Kidney (tissue), 13 donors: ENCODE measurements at regions not wholly inside any gene's neighbourhood (a gene's known extent, or its start where the extent isn't known, plus 50 kb on each side); places are given as distances from the start of the nearest gene placed in this dataset.

Experiments used
- DNase-seq, 5 donors: peaks; one replicate each; pipeline ENCODE4 v3.0.0-alpha.2; 2013 to 2020
- FAIRE-seq: peaks from 2 replicates; lab custom pipeline; 2012; peaks lifted over from hg19 to GRCh38; lab: Jason Lieb, UNC
- H3K27ac ChIP-seq, 2 donors: one replicate each; pipeline ENCODE4 v1.7.0; 2013; ENCODE audit warnings: low read depth in 2 of 2, low read length in 2 of 2, inconsistent platforms in 1 of 2
- H3K27me3 ChIP-seq: one replicate; pipeline ENCODE4 v1.7.1; 2013; ENCODE audit warnings: low read length, inconsistent platforms; ENCODE audit not compliant: control insufficient read depth, insufficient read depth
- H3K36me3 ChIP-seq, 3 donors: one replicate each; pipeline versions ENCODE4 v1.7.0 to v1.7.1; 2013; ENCODE audit warnings: low read length in 3 of 3, control low read depth in 1 of 3, inconsistent platforms in 1 of 3; ENCODE audit not compliant: insufficient read depth in 3 of 3, control insufficient read depth in 2 of 3
- H3K4me1 ChIP-seq, 3 donors: one replicate each; pipeline versions ENCODE4 v1.7.0 to v1.7.1; 2013; ENCODE audit warnings: low read length in 3 of 3, inconsistent platforms in 1 of 3, low read depth in 1 of 3; ENCODE audit not compliant: control insufficient read depth in 2 of 3, insufficient read depth in 2 of 3
- H3K4me3 ChIP-seq, 3 donors: one replicate each; pipeline versions ENCODE4 v1.7.0 to v1.8.1; 2013; ENCODE audit warnings: low read length in 3 of 3, control low read depth in 1 of 3, inconsistent platforms in 1 of 3
- H3K9ac ChIP-seq, 3 donors: one replicate each; pipeline versions ENCODE4 v1.7.0 to v1.7.1; 2013; ENCODE audit warnings: low read length in 3 of 3, control low read depth in 1 of 3, inconsistent platforms in 1 of 3
- H3K9me3 ChIP-seq, 3 donors: one replicate each; pipeline versions ENCODE4 v1.7.0 to v1.7.1; 2013; ENCODE audit warnings: low read length in 3 of 3, control low read depth in 1 of 3, inconsistent platforms in 1 of 3; ENCODE audit not compliant: control insufficient read depth in 2 of 3, insufficient read depth in 1 of 3
- intact Hi-C: fragments of 100-400 bp; cut with DNase I; formaldehyde crosslinking; loops from one replicate; pipeline ENCODE4 v1.11.1; 2022
- TF ChIP-seq, protein P1 (sequence below): IDR thresholded peaks from 3 replicates; pipeline ENCODE4 v1.5.1; 2012; ENCODE audit warnings: mild to moderate bottlenecking, moderate library complexity, borderline replicate concordance; ENCODE audit not compliant: insufficient read depth; ENCODE audit errors: extremely low read depth
- donor health status: control.
- donor health status: control.
- donor health status: control.
- donor health status: control.
- donor health status: control.
- donor health status: DM: yes; HTN: yes; CAD: no.
- donor health status: Normal renal cell carcinoma (clear cell type).

DNA sequence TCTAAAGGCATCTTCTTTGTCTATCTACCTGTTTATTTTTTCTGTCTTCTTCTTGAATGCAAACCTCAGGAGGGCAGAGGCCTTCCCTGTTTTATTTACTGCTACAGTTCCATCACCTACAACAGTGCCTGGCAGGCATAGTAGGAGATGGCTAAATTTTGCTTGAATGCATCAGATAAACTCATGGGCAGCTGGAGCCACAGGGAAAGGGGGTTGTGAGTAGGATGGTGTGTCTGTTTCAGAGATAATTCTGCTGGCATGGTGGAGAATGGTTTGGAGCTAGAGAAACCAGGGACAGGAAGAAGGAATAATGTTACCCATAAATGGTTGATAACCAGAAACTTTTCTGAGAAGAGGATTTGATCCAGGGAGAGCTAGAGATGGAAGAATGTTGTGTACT, 189.8 kb upstream of the BRINP1 start:
- H3K27ac ChIP-seq = no peak overlapping the region
- FAIRE-seq (no peak), DNase-seq (no peak)
- TF ChIP-seq, protein P1, sequence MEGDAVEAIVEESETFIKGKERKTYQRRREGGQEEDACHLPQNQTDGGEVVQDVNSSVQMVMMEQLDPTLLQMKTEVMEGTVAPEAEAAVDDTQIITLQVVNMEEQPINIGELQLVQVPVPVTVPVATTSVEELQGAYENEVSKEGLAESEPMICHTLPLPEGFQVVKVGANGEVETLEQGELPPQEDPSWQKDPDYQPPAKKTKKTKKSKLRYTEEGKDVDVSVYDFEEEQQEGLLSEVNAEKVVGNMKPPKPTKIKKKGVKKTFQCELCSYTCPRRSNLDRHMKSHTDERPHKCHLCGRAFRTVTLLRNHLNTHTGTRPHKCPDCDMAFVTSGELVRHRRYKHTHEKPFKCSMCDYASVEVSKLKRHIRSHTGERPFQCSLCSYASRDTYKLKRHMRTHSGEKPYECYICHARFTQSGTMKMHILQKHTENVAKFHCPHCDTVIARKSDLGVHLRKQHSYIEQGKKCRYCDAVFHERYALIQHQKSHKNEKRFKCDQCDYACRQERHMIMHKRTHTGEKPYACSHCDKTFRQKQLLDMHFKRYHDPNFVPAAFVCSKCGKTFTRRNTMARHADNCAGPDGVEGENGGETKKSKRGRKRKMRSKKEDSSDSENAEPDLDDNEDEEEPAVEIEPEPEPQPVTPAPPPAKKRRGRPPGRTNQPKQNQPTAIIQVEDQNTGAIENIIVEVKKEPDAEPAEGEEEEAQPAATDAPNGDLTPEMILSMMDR = no peak
- H3K9ac ChIP-seq = no peak overlapping the region
- H3K4me3 ChIP-seq = no peak overlapping the region
- peaks cover 0 to 5% (median 0%) of the 10 kb centered on the region in 3 donors for H3K4me1 ChIP-seq
- no peaks in the 10 kb centered on the region for H3K36me3 ChIP-seq
- intact Hi-C loops = loop anchor here (10.0 kb wide), 1 partner anchor 406 kb away; no protein-coding TSS in a partner anchor
- no peaks in the 10 kb centered on the region for H3K9me3 ChIP-seq
- no peaks in the 10 kb centered on the region for H3K27me3 ChIP-seq

DNA sequence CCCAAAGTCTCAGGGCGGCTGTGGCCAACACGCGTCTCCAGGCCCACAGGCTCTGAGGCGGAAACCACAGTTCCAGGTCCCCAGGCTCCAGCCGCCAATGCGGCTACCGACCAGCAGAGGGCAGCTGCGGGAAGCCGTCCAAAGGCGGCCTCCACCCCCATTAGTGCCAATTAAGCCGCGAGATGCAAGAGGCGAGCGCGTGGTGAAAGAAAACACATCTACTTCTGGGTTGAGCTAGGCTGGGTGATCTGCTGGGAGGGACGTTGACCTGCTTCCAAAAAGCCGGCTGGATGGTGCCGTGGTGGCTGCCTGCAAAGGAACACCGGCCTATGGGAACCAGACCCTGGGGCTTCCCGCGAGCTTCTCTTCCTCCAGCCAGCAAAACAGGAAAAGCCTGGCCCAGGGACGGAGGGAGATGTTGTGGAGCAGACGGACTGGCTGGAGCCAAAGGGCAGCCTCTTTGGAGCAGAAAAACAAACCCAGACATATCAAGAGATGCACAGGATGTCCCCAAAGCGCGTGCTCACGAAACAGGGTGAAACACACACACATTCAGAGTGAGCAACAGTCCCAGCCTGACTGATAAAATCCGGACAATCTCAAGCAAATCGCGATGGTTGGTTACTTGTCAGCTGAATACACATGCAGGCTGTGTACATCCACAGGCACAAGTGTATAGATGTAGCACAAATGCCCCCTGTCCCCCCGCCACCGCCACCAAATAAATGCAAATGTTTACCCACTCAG, 187.1 kb upstream of the BRINP1 start:
- H3K27ac ChIP-seq = no peak overlapping the region
- TF ChIP-seq, protein P1 = peak; percentile 89
- H3K4me3 ChIP-seq = peak overlapping the region; percentile 28 to 59 (median 53)
- FAIRE-seq (no peak), DNase-seq (peak; percentile 81 to 92 (median 85))
- intact Hi-C loops = loop anchor here (10.0 kb wide), 1 partner anchor 408 kb away; no protein-coding TSS in a partner anchor
- H3K9me3 ChIP-seq = no peaks in the 10 kb centered on the region
- no peaks in the 10 kb centered on the region for H3K27me3 ChIP-seq
- H3K4me1 ChIP-seq = peaks cover 0 to 5% (median 0%) of the 10 kb centered on the region in 3 donors
- peak overlapping the region in 1 of 3 donors; percentile 12 for H3K9ac ChIP-seq
- H3K36me3 ChIP-seq = no peaks in the 10 kb centered on the region

DNA sequence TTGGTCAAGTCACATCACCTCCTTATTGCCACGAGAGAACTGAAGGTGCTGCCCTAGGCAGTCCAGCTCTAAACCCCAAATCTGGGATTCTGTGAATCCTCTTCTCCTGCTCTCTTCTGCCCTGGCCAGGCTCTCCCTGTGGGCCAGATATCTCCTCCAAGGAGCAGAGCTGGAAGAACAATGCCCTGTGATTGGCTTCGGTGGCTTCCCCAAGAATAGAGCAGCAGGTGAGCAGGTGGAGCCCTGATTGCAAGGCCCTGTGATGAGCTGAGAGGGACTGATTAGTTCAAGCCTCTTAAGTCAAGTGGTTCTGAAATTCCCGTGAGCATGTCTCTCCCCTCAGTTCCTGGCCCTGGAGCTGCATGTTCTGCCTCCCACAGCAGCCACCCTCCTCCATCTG, 175.3 kb upstream of the BRINP1 start:
- no peak for FAIRE-seq
- no peak overlapping the region for H3K27ac ChIP-seq
- H3K27me3 ChIP-seq = no peaks in the 10 kb centered on the region
- H3K4me1 ChIP-seq = no peaks in the 10 kb centered on the region
- H3K36me3 ChIP-seq = no peaks in the 10 kb centered on the region
- intact Hi-C loops = no loop called here
- H3K9ac ChIP-seq = no peak overlapping the region
- H3K4me3 ChIP-seq = no peak overlapping the region
- no peaks in the 10 kb centered on the region for H3K9me3 ChIP-seq
- no peak for DNase-seq
- TF ChIP-seq, protein P1 = no peak
